Body of pancreas (tissue), 4 donors: ENCODE measurements at regions not wholly inside any gene's neighbourhood (a gene's known extent, or its start where the extent isn't known, plus 50 kb on each side); places are given as distances from the start of the nearest gene placed in this dataset.

Experiments used
- POLR2A ChIP-seq, 3 donors: fragments of 450-650 bp; IDR thresholded peaks; one replicate each; pipeline ENCODE4 v1.6.1; 2016; ENCODE audit warnings: antibody characterized with exemption in 3 of 3, mild to moderate bottlenecking in 2 of 3
- TF ChIP-seq, protein P1 (sequence below), 7 experiments: fragments of 450-650 bp in 4 of 7; fragments of 200-600 bp in 3 of 7; sonication (generic) in 3 of 7; IDR thresholded peaks; one replicate each; pipeline ENCODE4 v1.5.1; 2016 to 2019; ENCODE audit warnings: antibody characterized with exemption in 7 of 7

DNA sequence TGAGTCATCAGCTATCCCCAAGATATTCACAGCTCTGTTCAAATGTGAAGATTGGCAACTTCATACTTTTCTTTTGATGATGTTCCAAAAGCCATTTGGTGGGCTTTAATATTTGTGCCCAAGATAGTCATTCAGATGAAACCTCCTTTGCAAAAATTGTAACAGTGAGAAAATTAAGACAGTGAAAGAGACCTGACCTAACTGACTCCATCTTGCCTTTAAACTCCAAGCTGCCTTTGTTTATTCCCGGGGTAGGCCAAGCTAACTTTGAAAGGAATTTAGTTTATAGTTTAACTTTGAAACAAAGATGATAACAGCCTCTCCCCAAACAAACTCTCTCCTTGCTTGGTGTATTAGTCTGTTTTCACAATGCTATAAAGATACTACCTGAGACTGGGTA, 221.1 kb downstream of the KTN1 start:
- TF ChIP-seq, protein P1, sequence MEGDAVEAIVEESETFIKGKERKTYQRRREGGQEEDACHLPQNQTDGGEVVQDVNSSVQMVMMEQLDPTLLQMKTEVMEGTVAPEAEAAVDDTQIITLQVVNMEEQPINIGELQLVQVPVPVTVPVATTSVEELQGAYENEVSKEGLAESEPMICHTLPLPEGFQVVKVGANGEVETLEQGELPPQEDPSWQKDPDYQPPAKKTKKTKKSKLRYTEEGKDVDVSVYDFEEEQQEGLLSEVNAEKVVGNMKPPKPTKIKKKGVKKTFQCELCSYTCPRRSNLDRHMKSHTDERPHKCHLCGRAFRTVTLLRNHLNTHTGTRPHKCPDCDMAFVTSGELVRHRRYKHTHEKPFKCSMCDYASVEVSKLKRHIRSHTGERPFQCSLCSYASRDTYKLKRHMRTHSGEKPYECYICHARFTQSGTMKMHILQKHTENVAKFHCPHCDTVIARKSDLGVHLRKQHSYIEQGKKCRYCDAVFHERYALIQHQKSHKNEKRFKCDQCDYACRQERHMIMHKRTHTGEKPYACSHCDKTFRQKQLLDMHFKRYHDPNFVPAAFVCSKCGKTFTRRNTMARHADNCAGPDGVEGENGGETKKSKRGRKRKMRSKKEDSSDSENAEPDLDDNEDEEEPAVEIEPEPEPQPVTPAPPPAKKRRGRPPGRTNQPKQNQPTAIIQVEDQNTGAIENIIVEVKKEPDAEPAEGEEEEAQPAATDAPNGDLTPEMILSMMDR (IDR thresholded peaks at IDR 0.05), result no peak
- TF ChIP-seq POLR2A (IDR thresholded peaks at IDR 0.05), result no peak
